ENCODE measurements at regions not wholly inside any gene's neighbourhood (a gene's known extent, or its start where the extent isn't known, plus 50 kb on each side); places are given as distances from the start of the nearest gene placed in this dataset.

DNA sequence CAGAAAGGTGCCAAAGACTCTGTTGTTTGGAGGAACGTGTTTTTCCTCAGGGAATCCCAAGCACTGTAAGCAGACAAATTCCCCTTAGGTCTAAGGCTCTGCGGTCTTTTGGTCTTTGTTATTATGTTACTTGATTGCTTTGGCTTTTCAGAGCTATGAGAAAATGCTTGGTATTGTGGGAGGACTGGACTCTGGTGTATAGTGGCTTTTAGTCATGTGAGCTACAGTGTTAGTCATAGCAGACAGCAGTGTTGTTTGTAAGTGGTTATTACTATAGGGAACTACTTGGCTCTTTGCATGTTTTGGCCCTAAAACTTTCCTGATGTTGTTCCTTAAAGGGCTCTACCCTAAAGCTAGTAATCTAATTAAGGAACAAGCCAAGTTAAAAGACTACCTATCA, 956.2 kb upstream of the LRATD1 start:
- TF ChIP-seq, protein P1, sequence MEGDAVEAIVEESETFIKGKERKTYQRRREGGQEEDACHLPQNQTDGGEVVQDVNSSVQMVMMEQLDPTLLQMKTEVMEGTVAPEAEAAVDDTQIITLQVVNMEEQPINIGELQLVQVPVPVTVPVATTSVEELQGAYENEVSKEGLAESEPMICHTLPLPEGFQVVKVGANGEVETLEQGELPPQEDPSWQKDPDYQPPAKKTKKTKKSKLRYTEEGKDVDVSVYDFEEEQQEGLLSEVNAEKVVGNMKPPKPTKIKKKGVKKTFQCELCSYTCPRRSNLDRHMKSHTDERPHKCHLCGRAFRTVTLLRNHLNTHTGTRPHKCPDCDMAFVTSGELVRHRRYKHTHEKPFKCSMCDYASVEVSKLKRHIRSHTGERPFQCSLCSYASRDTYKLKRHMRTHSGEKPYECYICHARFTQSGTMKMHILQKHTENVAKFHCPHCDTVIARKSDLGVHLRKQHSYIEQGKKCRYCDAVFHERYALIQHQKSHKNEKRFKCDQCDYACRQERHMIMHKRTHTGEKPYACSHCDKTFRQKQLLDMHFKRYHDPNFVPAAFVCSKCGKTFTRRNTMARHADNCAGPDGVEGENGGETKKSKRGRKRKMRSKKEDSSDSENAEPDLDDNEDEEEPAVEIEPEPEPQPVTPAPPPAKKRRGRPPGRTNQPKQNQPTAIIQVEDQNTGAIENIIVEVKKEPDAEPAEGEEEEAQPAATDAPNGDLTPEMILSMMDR (IDR thresholded peaks at IDR 0.05; ENCODE audit: unreplicated experiment) = no peak
- Mint-ChIP-seq H3K36me3 (ENCODE audit: insufficient read depth) (no peaks in the 10 kb centered on the region), H3K4me3 (ENCODE audit: low read depth) (no peak overlapping the region), H3K9me3 (ENCODE audit: low read depth) (no peaks in the 10 kb centered on the region), H3K27me3 (no peaks in the 10 kb centered on the region), H3K27ac (no peak overlapping the region), H3K4me1 (ENCODE audit: low read depth) (no peaks in the 10 kb centered on the region)
- no peak for DNase-seq (ENCODE audit: low spot score, unreplicated experiment)

DNA sequence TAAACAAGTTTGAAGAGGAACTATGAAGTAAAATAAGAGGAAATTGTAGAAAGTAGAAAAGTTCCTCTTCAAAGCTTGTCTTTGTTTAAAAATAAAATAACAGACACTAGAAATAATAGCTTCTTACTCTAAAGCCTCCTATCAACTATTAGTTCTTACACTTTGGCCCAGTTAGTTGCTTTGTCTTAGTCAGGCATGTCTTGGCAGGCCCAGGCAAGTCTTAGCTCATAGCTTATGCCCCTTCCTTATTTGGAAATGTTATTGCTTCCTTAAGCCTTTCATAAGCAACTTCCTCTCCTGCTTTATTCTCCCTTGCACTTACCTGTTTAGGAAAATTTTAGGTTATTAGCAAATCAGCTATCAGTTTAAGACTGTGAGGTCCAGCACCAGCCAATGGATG, 950.6 kb upstream of the LRATD1 start:
- Mint-ChIP-seq H3K27me3 (no peaks in the 10 kb centered on the region), H3K36me3 (ENCODE audit: insufficient read depth) (no peaks in the 10 kb centered on the region), H3K27ac (no peak overlapping the region), H3K9me3 (ENCODE audit: low read depth) (peaks cover 14% of the 10 kb centered on the region), H3K4me3 (ENCODE audit: low read depth) (no peak overlapping the region), H3K4me1 (ENCODE audit: low read depth) (peaks cover 3% of the 10 kb centered on the region)
- DNase-seq (ENCODE audit: low spot score, unreplicated experiment) = no peak
- TF ChIP-seq, protein P1 (IDR thresholded peaks at IDR 0.05; ENCODE audit: unreplicated experiment) = no peak

DNA sequence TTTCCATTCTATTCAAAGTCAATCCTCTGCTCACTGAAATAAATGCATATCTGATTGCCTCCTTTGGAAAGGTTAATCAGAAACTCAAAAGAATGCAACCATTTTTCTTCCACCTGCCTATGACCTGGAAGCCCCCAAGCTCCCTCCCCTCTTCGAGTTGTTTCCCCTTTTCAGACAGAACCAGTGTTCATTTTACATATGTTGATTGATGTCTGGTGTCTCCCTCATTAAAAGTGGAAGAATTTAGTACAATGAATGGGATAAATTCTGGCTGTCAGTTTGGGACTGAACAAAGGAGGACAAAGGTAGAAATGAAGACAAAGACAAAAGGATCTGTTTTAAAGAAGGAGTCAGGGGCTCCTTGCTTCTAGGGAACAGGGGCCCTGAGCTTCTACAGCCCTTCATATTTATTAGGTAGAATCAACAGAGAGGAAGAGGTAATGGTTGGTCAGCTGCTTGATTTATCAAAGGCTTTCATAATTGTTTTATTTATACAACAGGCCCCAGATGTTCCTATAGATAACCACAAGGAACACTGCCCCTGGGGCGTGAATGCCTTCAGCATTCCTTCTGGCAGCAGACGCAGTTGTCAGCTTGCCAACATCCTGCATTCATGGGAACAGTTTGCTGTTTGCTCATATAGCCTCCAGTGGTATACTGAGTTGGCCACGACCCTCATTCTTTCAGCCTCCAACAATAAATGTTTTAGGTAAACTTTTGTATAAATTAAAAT, 949.8 kb upstream of the LRATD1 start:
- peaks cover 14% of the 10 kb centered on the region for H3K9me3 Mint-ChIP-seq (ENCODE audit: low read depth)
- H3K4me3 Mint-ChIP-seq (ENCODE audit: low read depth) = no peak overlapping the region
- H3K27ac Mint-ChIP-seq = peak overlapping the region; percentile 66
- DNase-seq (ENCODE audit: low spot score, unreplicated experiment) = no peak
- TF ChIP-seq, protein P1 (IDR thresholded peaks at IDR 0.05; ENCODE audit: unreplicated experiment) = no peak
- H3K36me3 Mint-ChIP-seq (ENCODE audit: insufficient read depth) = no peaks in the 10 kb centered on the region
- no peaks in the 10 kb centered on the region for H3K27me3 Mint-ChIP-seq
- peaks cover 3% of the 10 kb centered on the region for H3K4me1 Mint-ChIP-seq (ENCODE audit: low read depth)

DNA sequence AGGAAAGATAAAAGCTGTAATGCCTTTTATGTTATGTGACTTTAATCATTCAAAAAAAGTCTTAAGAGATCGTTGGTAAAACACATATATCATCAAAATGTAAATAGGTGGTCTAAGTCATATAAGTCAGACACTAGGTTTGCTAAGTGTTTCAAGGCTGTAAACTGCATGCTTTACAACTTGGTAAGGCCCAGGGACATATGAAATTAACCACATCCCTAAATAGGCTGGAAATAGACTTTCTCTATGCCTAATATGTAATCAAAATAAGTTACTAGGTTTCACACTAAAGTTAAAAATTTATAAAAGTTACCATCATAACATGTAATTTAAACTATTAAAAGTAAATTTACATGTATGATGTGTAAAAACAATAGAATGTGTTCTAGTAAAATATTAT, 946.3 kb upstream of the LRATD1 start:
- peaks cover 17% of the 10 kb centered on the region for H3K9me3 Mint-ChIP-seq (ENCODE audit: low read depth)
- TF ChIP-seq, protein P1 (IDR thresholded peaks at IDR 0.05; ENCODE audit: unreplicated experiment) = no peak
- no peaks in the 10 kb centered on the region for H3K27me3 Mint-ChIP-seq
- peaks cover 3% of the 10 kb centered on the region for H3K4me1 Mint-ChIP-seq (ENCODE audit: low read depth)
- H3K36me3 Mint-ChIP-seq (ENCODE audit: insufficient read depth) = no peaks in the 10 kb centered on the region
- DNase-seq (ENCODE audit: low spot score, unreplicated experiment) = no peak
- H3K27ac Mint-ChIP-seq = no peak overlapping the region
- no peak overlapping the region for H3K4me3 Mint-ChIP-seq (ENCODE audit: low read depth)

DNA sequence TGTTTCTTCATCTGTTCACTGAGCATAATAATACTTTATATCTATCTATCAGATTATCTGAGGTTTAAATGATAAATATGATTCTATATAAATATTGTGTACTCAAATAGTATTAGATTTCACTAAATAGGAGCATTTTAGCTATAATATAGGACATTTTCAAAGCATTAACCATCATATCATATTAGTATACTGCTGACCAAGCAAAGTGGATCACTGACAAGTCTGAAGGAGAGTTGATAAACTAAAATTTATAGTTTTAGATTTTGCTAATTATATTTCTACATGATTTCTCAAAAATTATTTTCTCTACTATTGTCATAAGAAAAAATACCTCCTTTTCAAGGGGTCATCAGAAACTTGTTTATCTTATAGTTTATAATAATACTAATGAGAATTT, 937.8 kb upstream of the LRATD1 start:
- Mint-ChIP-seq H3K36me3 (ENCODE audit: insufficient read depth) (no peaks in the 10 kb centered on the region), H3K27me3 (no peaks in the 10 kb centered on the region), H3K4me3 (ENCODE audit: low read depth) (no peak overlapping the region), H3K9me3 (ENCODE audit: low read depth) (no peaks in the 10 kb centered on the region), H3K27ac (no peak overlapping the region), H3K4me1 (ENCODE audit: low read depth) (no peaks in the 10 kb centered on the region)
- no peak for DNase-seq (ENCODE audit: low spot score, unreplicated experiment)
- TF ChIP-seq, protein P1 (IDR thresholded peaks at IDR 0.05; ENCODE audit: unreplicated experiment) = no peak
